Activated gamma-delta T cell treated with Interleukin-2 at 50 U/mL for 16 hours (primary cell): ENCODE measurements at regions not wholly inside any gene's neighbourhood (a gene's known extent, or its start where the extent isn't known, plus 50 kb on each side); places are given as distances from the start of the nearest gene placed in this dataset.

Source experiments
- DNase-seq: peaks from one replicate; pipeline ENCODE4 v3.0.0-alpha.2; 2020

- DNase-seq, result no peak
Measured at GRCh38 chr13:44058067-44058466, 178.4 kb downstream of the LACC1 start.

GRCh38 chr13:44058624-44059215 is 179.0 kb downstream of the LACC1 start:
- no peak for DNase-seq

DNA sequence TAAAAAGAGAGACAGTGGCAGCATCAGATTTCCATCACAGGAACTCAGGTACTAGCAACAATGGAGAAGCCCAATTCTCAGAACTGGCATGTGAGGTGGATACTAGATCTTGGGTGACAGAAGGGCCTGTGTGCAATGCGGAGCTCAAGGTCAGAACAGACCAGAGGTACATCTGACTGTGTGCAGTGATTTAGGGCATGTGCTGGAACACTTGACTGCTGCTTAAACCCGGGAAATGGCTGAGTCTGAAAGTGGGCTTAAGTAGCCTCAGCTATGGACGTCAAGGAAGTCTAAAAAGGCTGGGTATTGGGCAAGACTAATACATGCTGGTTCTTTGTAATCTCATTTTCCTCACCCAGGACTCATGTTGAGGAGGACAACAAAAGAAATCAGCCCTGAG is 182.2 kb downstream of the LACC1 start:
- DNase-seq, result no peak

GRCh38 chr13:44063467-44063866 is 183.8 kb downstream of the LACC1 start:
- no peak for DNase-seq

DNA sequence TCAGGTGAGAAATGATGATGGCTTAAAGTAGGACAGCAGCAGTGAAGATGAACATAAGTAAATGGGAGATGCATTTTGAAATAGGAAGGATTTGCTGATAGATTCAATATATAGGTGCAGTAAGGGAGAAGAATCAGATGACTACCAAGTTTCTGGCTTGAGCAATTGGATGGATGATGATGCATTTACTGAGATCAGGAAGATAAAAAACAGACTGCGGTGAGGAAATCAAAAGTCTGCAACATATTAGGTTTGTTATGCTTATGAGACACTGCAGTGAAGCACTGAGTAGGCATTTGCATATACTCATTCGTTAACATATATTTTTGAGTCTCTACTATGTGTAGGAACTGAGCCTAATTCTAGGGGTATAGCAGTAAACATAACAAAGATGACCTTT is 184.2 kb downstream of the LACC1 start:
- DNase-seq, result no peak

DNA sequence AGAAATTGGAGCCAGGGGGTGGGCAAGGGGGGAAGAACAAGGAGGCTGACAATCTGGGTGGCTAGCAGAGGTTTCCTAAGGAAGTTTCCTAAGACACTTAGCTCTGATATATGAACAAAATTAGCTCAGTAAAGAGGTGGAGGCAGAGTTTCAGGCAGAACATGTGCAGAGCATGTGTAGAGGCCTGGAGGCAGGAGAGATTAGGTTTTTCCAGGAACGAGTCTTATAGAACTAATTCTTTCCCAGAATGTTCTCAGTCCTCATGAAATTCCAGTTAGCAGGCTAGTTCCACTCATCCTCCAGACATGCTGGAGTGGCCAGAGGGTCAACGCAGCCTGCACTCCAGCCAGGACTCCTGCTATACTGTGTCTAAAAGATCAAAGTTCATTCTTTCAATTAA is 184.7 kb downstream of the LACC1 start:
- DNase-seq, result no peak

GRCh38 chr13:44068169-44068568 is 188.5 kb downstream of the LACC1 start:
- DNase-seq, result no peak

DNA sequence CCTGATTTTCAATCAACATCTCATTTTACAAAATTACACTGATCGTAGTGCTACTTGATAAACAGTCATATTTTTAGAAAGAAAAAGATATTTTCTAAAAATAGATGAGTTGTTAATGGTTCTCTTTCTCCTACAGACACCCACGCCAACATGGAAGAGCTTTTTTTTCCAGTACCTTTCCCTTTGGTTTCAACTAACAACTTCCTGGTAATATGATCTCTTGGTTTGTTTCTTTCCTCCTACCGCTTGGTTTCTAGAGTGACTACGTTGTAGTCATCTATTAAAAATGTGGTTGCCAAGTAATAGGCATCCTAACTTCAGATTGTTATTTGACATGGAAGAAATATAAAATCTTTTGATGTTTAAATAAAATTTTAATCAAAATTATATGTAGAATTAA is 189.0 kb downstream of the LACC1 start:
- no peak for DNase-seq

GRCh38 chr13:44072536-44072935 is 192.8 kb downstream of the LACC1 start:
- no peak for DNase-seq

GRCh38 chr13:44074611-44075010 is 194.9 kb downstream of the LACC1 start:
- no peak for DNase-seq

- DNase-seq, result no peak
Measured at GRCh38 chr13:44075113-44075512, 195.4 kb downstream of the LACC1 start.

DNA sequence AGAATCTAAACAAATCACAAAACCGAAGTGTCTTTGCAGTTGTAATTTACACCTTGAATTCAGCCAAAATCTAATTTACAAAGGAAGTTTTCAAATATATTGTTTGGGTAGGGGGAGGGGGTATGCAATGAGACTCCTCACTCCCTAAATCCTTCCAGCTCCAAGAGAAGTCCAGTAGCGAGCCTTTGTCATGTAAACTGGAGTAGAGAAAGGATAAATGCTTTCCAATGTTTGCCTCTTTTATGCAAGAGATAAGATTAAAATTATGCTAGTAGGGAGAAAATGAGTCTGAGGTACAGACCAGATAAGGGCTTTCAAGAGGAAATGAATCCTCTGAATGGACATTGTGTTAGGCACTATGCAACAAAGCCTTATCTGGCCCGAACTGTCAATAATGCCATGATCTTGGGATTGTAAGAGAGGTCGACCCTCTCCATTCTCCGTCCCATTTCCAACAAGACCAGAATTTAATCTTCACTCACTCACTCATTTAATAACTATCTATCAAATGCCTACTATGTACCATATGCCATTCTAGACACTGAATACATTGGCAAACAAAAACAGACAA is 199.2 kb downstream of the LACC1 start:
- DNase-seq, result no peak

- DNase-seq, result no peak
Measured at GRCh38 chr13:44079413-44080205, 199.9 kb downstream of the LACC1 start.

DNA sequence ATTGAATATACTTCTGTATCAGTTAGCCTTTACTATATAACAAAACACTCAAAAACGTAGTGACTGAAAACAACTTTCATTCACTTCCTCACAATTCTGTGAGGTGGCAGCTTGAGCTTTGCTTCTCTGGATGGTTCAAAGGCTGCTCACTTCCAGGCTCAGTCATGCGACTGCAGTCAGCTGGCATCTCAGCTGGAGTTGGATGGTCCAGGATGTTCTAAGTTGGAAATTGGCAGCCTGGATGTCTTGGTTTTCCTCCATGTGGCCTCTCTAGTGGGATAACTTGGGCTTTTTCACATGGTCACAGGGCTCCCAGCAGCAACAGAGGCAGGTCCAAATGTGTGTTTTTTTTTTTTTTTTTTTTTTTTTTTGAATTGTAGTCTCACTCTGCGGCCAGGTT is 204.4 kb downstream of the LACC1 start:
- DNase-seq, result no peak

DNA sequence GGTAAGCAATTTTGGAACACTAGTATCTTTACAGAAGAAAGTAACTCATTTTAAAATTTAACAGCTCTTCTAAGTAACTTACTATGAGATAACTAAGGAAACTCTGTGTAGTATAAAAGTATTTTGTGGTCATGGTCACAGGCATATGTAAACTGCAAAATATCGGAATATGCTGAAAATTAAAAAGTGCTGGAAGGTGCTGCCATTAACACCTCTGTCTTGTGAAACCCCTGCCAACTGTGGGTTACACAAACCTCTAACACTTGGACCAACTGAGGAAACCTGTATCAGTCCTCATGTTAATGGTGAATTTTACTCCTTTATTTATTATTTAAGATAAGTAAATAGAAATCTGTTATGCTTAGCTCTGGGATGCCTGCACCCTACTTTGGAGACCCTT is 206.7 kb downstream of the LACC1 start:
- no peak for DNase-seq

GRCh38 chr13:44088411-44088810 is 208.7 kb downstream of the LACC1 start:
- DNase-seq, result no peak

- no peak for DNase-seq
Measured at GRCh38 chr13:44088991-44089413, 209.3 kb downstream of the LACC1 start.

GRCh38 chr13:44089452-44089851 is 209.7 kb downstream of the LACC1 start:
- DNase-seq, result no peak

- DNase-seq, result no peak
Measured at GRCh38 chr13:44092078-44092970, 212.6 kb downstream of the LACC1 start.

DNA sequence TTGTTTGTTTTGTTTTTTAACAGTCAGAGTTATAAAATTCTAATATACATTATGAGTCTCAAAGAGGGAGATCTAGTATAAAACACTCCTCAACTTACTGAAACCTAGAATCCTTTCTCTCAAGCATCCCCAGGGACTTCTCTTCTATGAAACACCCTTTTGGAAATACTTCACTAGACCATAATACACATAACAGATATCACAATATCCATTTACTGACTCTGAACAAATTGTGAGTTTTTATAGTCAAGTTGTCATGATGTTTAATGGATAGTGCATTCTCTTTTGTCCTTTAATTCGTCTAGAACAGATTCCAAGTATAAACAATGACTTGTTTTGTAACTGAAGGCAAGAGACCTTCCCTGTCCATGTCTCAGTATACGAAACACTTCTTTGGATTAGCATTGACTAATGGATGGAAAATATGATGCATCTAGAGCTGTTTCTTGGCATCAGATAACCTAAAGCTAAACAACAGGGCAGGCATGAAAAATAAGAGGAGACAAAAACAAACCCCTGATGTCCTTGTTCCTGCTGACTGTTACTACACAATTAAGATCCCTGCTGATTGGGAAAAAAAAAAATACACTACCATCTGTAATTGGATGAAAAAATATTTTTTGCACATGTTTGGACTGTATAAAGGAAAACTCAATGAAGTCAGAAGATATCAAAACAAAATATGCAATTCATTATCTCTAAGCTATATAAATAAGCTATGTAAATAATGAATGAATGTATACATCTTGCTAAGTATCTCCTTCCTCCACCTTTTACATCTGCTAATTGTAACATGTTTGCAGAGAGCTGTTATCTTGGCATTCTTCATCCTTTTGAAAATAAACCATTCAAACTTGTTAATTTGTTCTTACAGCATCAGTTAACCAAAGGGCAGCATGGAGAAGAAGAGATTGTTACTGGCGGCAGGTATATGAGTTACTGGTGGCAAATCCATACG is 214.2 kb downstream of the LACC1 start:
- no peak for DNase-seq

DNA sequence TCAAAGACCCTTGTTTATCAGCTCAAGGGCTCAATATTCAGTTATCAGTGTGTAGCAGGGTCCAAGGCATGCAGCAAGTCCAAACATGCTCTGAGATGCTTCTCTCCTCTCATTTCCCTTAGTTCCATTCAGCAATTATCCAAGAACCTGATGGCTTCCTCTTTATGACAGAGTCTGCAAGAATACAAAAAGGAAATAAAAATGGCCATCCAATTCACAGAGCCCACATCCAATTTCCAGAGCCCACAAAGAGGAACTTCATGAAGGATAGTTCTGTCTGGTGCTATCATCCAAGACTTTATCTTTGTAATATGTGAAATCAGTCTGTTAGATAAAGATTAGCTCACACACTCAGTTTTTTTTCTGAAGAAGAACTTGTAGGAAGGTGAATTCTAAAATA is 217.2 kb downstream of the LACC1 start:
- no peak for DNase-seq

DNA sequence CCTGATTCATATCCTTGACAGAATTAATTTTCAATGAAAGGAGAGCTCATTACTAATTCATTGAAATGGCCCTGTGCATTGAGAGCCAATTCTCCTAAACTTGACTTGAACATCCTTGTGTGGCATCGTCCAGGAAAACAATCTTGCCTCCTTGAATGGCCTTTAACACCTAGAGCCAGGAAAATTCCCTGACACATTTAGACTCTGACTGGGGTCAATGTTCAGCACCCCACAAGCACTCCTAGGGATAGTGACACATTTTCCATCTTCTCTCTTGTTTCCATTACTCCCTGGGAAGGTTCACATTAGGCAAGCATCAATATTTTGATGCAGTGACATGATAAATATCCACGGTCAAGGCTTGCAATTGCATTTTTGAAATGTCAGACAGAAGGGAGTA is 218.9 kb downstream of the LACC1 start:
- no peak for DNase-seq
